Sigmoid colon (tissue), 6 donors: ENCODE measurements at regions not wholly inside any gene's neighbourhood (a gene's known extent, or its start where the extent isn't known, plus 50 kb on each side); places are given as distances from the start of the nearest gene placed in this dataset.

ENCODE experiments used
- DNase-seq: peaks from one replicate; pipeline ENCODE4 v3.0.0-alpha.2; 2019
- H3K27ac ChIP-seq, 4 donors: fragments of 200-600 bp; sonication (generic); one replicate each; pipeline ENCODE4 v1.5.1; 2016 to 2019; ENCODE audit warnings: mild to moderate bottlenecking in 1 of 4
- H3K27me3 ChIP-seq, 3 donors: fragments of 200-600 bp; sonication (generic); one replicate each; pipeline ENCODE4 v1.5.1; 2019; ENCODE audit warnings: mild to moderate bottlenecking in 1 of 3
- H3K36me3 ChIP-seq, 4 donors: fragments of 200-600 bp; sonication (generic); one replicate each; pipeline ENCODE4 v1.5.1; 2016 to 2019
- H3K4me1 ChIP-seq, 4 donors: fragments of 200-600 bp; sonication (generic); one replicate each; pipeline ENCODE4 v1.5.1; 2017 to 2019
- H3K4me3 ChIP-seq, 4 donors: fragments of 200-600 bp; sonication (generic); one replicate each; pipeline ENCODE4 v1.5.1; 2017 to 2019; ENCODE audit warnings: mild to moderate bottlenecking in 2 of 4, moderate library complexity in 1 of 4
- H3K9me3 ChIP-seq, 4 donors: fragments of 200-600 bp in 3 of 4; sonication (generic) in 3 of 4; one replicate each; pipeline versions ENCODE4 v1.5.1 to v1.6.1; 2013 to 2019
- EP300 ChIP-seq, 4 donors: sonication (generic); formaldehyde crosslinking; IDR thresholded peaks; one replicate each; pipeline ENCODE4 v1.6.1; 2017; ENCODE audit warnings: antibody characterized with exemption in 4 of 4
- POLR2A ChIP-seq, 2 donors: fragments of 450-650 bp; IDR thresholded peaks; one replicate each; pipeline ENCODE4 v1.6.1; 2016; ENCODE audit warnings: antibody characterized with exemption in 2 of 2, mild to moderate bottlenecking in 2 of 2, moderate library complexity in 2 of 2
- POLR2AphosphoS5 ChIP-seq, 4 donors: sonication (generic); formaldehyde crosslinking; IDR thresholded peaks; one replicate each; pipeline ENCODE4 v1.6.1; 2017; ENCODE audit warnings: antibody characterized with exemption in 4 of 4
- WGBS, 2 donors: extraction: QIAGEN DNeasy Blood & Tissue Kit; methylation state at CpG; one replicate each; pipeline ENCODE4 v1.1.7; 2013; 5-methylcytosine and 5-hydroxymethylcytosine counted together
- intact Hi-C: fragments of 100-400 bp; cut with DNase I; formaldehyde crosslinking; loops from one replicate; pipeline ENCODE4 v1.15.1; 2023
- TF ChIP-seq, protein P1 (sequence below), 4 experiments: fragments of 450-650 bp in 3 of 4; fragments of 200-600 bp in 1 of 4; IDR thresholded peaks; one replicate each; pipeline ENCODE4 v1.5.1; 2016 to 2019; ENCODE audit warnings: antibody characterized with exemption in 4 of 4, mild to moderate bottlenecking in 3 of 4, moderate library complexity in 2 of 4
- donor health status: healthy with polysubstance abuse.
- donor health status: healthy.

DNA sequence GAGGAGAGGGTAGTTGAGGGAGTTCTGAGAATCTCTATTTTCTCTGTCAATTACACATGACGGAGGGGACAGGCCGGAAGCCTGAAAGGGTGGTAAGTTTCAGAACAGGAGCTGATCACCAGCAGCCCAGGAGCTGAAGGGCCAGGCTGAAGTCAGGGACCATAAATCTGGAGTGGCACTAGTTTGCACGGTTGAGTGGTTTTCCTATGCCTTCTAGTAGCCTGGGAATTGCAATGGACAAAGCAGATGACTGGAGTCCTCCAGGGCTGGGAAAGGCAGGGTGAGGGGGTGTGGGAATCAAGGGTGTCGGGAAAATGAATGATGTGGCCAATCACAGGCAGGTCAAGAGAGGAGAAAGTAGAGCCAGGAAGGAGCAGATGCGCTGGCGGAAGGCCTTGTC, 72.5 kb downstream of the MAGEF1 start:
- TF ChIP-seq, protein P1, sequence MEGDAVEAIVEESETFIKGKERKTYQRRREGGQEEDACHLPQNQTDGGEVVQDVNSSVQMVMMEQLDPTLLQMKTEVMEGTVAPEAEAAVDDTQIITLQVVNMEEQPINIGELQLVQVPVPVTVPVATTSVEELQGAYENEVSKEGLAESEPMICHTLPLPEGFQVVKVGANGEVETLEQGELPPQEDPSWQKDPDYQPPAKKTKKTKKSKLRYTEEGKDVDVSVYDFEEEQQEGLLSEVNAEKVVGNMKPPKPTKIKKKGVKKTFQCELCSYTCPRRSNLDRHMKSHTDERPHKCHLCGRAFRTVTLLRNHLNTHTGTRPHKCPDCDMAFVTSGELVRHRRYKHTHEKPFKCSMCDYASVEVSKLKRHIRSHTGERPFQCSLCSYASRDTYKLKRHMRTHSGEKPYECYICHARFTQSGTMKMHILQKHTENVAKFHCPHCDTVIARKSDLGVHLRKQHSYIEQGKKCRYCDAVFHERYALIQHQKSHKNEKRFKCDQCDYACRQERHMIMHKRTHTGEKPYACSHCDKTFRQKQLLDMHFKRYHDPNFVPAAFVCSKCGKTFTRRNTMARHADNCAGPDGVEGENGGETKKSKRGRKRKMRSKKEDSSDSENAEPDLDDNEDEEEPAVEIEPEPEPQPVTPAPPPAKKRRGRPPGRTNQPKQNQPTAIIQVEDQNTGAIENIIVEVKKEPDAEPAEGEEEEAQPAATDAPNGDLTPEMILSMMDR (IDR thresholded peaks at IDR 0.05): no peak
- TF ChIP-seq POLR2A (IDR thresholded peaks at IDR 0.05): no peak
- TF ChIP-seq POLR2AphosphoS5 (IDR thresholded peaks at IDR 0.05): no peak
- no peak for TF ChIP-seq EP300 (IDR thresholded peaks at IDR 0.05)
- intact Hi-C loops: no loop called here
- Histone ChIP-seq H3K4me3 (no peak overlapping the region), H3K27me3 (no peaks in the 10 kb centered on the region), H3K36me3 (no peaks in the 10 kb centered on the region), H3K4me1 (peaks cover 0 to 11% (median 7%) of the 10 kb centered on the region in 4 donors), H3K9me3 (no peaks in the 10 kb centered on the region), H3K27ac (no peak overlapping the region)
- WGBS, 2 donors: 92 to 94% methylated on average over 6 of the region's 6 CpGs
- no peak for DNase-seq

DNA sequence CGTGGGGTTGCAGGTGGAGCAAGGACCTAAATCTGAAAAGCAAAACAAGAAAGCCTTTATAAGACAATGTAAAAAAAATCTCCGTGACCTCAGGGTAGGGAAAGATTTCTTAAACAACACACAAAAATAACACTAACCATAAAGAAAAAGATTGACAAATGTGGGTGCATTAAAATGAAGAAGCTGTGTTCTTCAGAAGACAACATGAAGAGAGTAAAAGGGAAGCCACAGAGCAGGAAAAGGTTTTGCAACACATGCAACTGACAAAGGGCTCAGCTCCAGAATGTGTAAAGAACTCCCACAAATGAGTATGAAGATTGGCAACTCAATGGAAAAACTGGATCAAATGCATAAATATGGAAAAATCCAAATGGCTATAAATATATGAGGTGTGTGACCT, 74.2 kb downstream of the MAGEF1 start:
- DNase-seq: no peak
- Histone ChIP-seq H3K27me3 (no peaks in the 10 kb centered on the region), H3K4me3 (no peak overlapping the region), H3K9me3 (no peaks in the 10 kb centered on the region), H3K4me1 (peaks cover 0 to 11% (median 7%) of the 10 kb centered on the region in 4 donors), H3K27ac (no peak overlapping the region), H3K36me3 (no peaks in the 10 kb centered on the region)
- TF ChIP-seq POLR2A (IDR thresholded peaks at IDR 0.05) (no peak), EP300 (IDR thresholded peaks at IDR 0.05) (no peak), POLR2AphosphoS5 (IDR thresholded peaks at IDR 0.05) (no peak)
- TF ChIP-seq, protein P1 (IDR thresholded peaks at IDR 0.05): no peak
- 53 to 93% methylated on average over 2 of the region's 2 CpGs for WGBS, 2 donors
- intact Hi-C loops: no loop called here

DNA sequence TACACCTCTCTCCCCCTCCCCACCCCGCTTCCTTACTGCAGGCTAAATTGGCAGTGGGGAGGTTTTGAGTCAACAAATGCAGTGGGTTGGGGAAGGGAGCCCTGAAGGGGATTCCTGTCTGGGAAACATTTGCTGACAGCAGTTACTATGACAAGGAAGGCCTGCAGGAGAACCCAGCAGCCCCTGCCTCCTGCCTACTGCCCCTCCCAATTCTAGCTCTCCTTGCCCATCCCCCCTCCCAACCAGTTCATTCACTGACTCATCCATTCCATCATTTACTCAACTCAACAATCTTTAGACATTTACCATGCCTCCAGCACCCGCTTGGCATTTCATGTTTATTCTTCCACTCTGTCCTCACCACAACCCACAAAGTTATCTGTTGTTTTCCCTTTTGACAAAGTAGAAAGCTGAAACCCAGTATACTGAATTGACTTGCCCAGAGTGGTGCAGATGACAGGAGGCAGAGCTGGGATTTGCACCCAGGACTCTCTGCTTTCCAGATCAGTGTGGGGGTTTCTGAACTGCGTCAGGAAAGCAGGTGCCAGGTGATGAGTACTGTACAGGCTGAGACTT, 75.0 kb downstream of the MAGEF1 start:
- Histone ChIP-seq H3K9me3 (no peaks in the 10 kb centered on the region), H3K27me3 (no peaks in the 10 kb centered on the region), H3K4me3 (no peak overlapping the region), H3K4me1 (peaks cover 0 to 11% (median 7%) of the 10 kb centered on the region in 4 donors), H3K36me3 (no peaks in the 10 kb centered on the region), H3K27ac (no peak overlapping the region)
- intact Hi-C loops: no loop called here
- TF ChIP-seq POLR2A (IDR thresholded peaks at IDR 0.05) (no peak), POLR2AphosphoS5 (IDR thresholded peaks at IDR 0.05) (peak in 1 of 4 donors; percentile 7)
- WGBS, 2 donors: 71 to 75% methylated on average over 3 of the region's 3 CpGs
- no peak for DNase-seq

DNA sequence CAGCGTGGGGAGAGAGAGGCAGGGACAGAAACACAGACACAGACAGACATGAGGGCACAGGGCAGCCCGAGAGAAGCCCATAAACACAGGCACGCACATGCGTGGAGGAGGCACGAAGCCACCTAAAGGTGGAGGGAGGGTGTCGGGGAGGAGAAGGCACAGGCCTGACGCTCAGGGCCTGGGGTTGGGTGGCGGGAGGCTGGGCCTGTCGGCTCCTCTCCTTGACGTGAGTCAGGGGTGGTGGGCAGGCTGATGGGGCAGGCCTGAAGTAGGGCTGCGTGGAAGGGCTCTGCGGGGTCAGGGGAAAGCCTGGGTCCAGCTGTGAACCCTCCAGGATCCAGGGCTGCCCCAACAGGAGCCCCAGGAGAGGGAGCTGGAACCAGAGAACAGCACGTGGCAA, 74.2 kb downstream of the EPHB3 start:
- DNase-seq: no peak
- H3K9me3 ChIP-seq: no peaks in the 10 kb centered on the region
- H3K36me3 ChIP-seq: no peaks in the 10 kb centered on the region
- peaks cover 0 to 11% (median 7%) of the 10 kb centered on the region in 4 donors for H3K4me1 ChIP-seq
- intact Hi-C loops: no loop called here
- TF ChIP-seq POLR2A (IDR thresholded peaks at IDR 0.05) (no peak), POLR2AphosphoS5 (IDR thresholded peaks at IDR 0.05) (no peak), EP300 (IDR thresholded peaks at IDR 0.05) (no peak)
- TF ChIP-seq, protein P1 (IDR thresholded peaks at IDR 0.05): no peak
- no peak overlapping the region for H3K4me3 ChIP-seq
- WGBS, 2 donors: 87% methylated on average over 13 of the region's 13 CpGs
- no peaks in the 10 kb centered on the region for H3K27me3 ChIP-seq
- H3K27ac ChIP-seq: no peak overlapping the region

DNA sequence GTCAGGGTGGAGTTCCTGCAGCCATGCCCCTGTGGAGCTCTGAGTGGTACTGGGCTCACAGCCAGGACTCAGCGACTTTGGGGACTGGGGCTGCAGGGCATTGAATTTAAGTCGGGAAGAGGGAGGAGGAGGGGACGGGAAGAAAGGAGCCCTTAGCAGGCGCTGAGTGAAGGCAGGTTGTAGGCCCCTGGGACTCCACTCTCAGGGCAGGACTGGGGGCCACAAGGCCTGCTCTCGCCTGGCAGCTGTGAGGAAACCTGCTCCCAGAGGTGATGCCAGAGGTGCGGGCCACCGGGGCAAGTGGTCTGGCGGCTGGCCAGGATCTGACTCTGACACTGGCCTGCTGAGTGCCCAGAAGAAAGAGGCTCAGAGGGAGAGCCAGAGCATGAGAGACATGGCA, 73.5 kb downstream of the EPHB3 start:
- no peak for TF ChIP-seq EP300 (IDR thresholded peaks at IDR 0.05)
- TF ChIP-seq POLR2A (IDR thresholded peaks at IDR 0.05): no peak
- no peak for TF ChIP-seq POLR2AphosphoS5 (IDR thresholded peaks at IDR 0.05)
- TF ChIP-seq, protein P1 (IDR thresholded peaks at IDR 0.05): no peak
- H3K9me3 ChIP-seq: no peaks in the 10 kb centered on the region
- 50 to 60% methylated on average over 8 of the region's 8 CpGs for WGBS, 2 donors
- no peaks in the 10 kb centered on the region for H3K36me3 ChIP-seq
- H3K4me3 ChIP-seq: no peak overlapping the region
- H3K4me1 ChIP-seq: peaks cover 0 to 11% (median 7%) of the 10 kb centered on the region in 4 donors
- H3K27ac ChIP-seq: no peak overlapping the region
- no peak for DNase-seq
- intact Hi-C loops: no loop called here
- H3K27me3 ChIP-seq: no peaks in the 10 kb centered on the region
